ENCODE measurements at regions not wholly inside any gene's neighbourhood (a gene's known extent, or its start where the extent isn't known, plus 50 kb on each side); places are given as distances from the start of the nearest gene placed in this dataset.

GRCh38 chr9:75451045-75451444 lies 362.7 kb downstream of the OSTF1 start:
- H3K27me3 ChIP-seq (ENCODE audit: insufficient read depth) = no peaks in the 10 kb centered on the region
- no peak overlapping the region; the same call in 1 of the 2 replicates for H3K27ac ChIP-seq (ENCODE audit: low read depth)
- no peak overlapping the region for H3K4me3 ChIP-seq
- Mint-ChIP-seq H3K4me3 (no peak overlapping the region), H3K27ac (no peak overlapping the region), H3K27me3 (ENCODE audit: insufficient read depth, low read depth, poor library complexity) (no peaks in the 10 kb centered on the region), H3K36me3 (ENCODE audit: low read depth) (peaks cover 9% of the 10 kb centered on the region; the same call in 1 of the 3 replicates), H3K9me3 (peaks cover 6% of the 10 kb centered on the region; the same call in 2 of the 3 replicates), H3K4me1 (peaks cover 21% of the 10 kb centered on the region)
- H3F3A ChIP-seq (replicated peaks; ENCODE audit: low read depth) = no peaks in the 10 kb centered on the region
- H3K9me2 ChIP-seq (ENCODE audit: insufficient read depth) = peaks cover 19% of the 10 kb centered on the region
- no peaks in the 10 kb centered on the region for H3K79me2 ChIP-seq (replicated peaks; ENCODE audit: insufficient read depth)
- H3K36me3 ChIP-seq (ENCODE audit: insufficient read depth) = no peaks in the 10 kb centered on the region
- no peak for DNase-seq (ENCODE audit: low spot score)
- peaks cover 3% of the 10 kb centered on the region for H3K4me1 ChIP-seq (ENCODE audit: insufficient read depth)
- H4K20me1 ChIP-seq (replicated peaks; ENCODE audit: insufficient read depth) = no peaks in the 10 kb centered on the region
- no peak overlapping the region for H3K4me2 ChIP-seq
- no peak for TF ChIP-seq EZH2phosphoT487 (IDR thresholded peaks at IDR 0.05; ENCODE audit: unreplicated experiment)
- TF ChIP-seq POLR2AphosphoS5 (IDR thresholded peaks at IDR 0.05; ENCODE audit: low read depth) = no peak
- no peak for TF ChIP-seq ZNF462 (CRISPR knock-in tag; IDR thresholded peaks at IDR 0.05)
- TF ChIP-seq ETS1 (IDR thresholded peaks at IDR 0.05) = no peak
- TF ChIP-seq NANOG (IDR thresholded peaks at IDR 0.05; ENCODE audit: borderline replicate concordance) = no peak
- no peak for TF ChIP-seq ZNF331 (CRISPR knock-in tag; IDR thresholded peaks at IDR 0.05; ENCODE audit: low read depth)
- TF ChIP-seq ZNF114 (CRISPR knock-in tag; IDR thresholded peaks at IDR 0.05) = no peak
- TF ChIP-seq CREB1 (CRISPR knock-in tag; IDR thresholded peaks at IDR 0.05; ENCODE audit: low read depth) = no peak
- no peak for TF ChIP-seq STAT1 (IDR thresholded peaks at IDR 0.05; ENCODE audit: unreplicated experiment)
- H2AFZ ChIP-seq = peak overlapping the region; percentile 63
- no peak for ATAC-seq
